ENCODE measurements at regions not wholly inside any gene's neighbourhood (a gene's known extent, or its start where the extent isn't known, plus 50 kb on each side); places are given as distances from the start of the nearest gene placed in this dataset.

- DNase-seq (ENCODE audit: low spot score in 2 of 2) (no peak), ATAC-seq (replicated peaks; ENCODE audit: extremely low read depth, poor library complexity, severe bottlenecking) (no peak)
- Mint-ChIP-seq H3K4me1 (no peaks in the 10 kb centered on the region), H3K4me3 (no peak overlapping the region), H3K36me3 (ENCODE audit: insufficient read depth) (no peaks in the 10 kb centered on the region), H3K9me3 (no peaks in the 10 kb centered on the region), H3K27ac (ENCODE audit: low read depth) (no peak overlapping the region), H3K27me3 (peaks cover 43% of the 10 kb centered on the region)
These were observed 178.2 kb downstream of the NDFIP2 start for GRCh38 chr13:79659121-79659521.

- DNase-seq (ENCODE audit: low spot score in 2 of 2) (no peak), ATAC-seq (replicated peaks; ENCODE audit: extremely low read depth, poor library complexity, severe bottlenecking) (no peak)
- Mint-ChIP-seq H3K27ac (ENCODE audit: low read depth) (no peak overlapping the region), H3K36me3 (ENCODE audit: insufficient read depth) (no peaks in the 10 kb centered on the region), H3K4me1 (no peaks in the 10 kb centered on the region), H3K27me3 (peaks cover 43% of the 10 kb centered on the region), H3K4me3 (no peak overlapping the region), H3K9me3 (no peaks in the 10 kb centered on the region)
These were observed 177.5 kb downstream of the NDFIP2 start for GRCh38 chr13:79658333-79658975.

GRCh38 chr13:79655509-79655908, 174.6 kb downstream of the NDFIP2 start:
- Mint-ChIP-seq H3K27me3 (peaks cover 41% of the 10 kb centered on the region), H3K4me3 (no peak overlapping the region), H3K36me3 (ENCODE audit: insufficient read depth) (no peaks in the 10 kb centered on the region), H3K27ac (ENCODE audit: low read depth) (no peak overlapping the region), H3K4me1 (no peaks in the 10 kb centered on the region), H3K9me3 (no peaks in the 10 kb centered on the region)
- no peak for DNase-seq (ENCODE audit: low spot score in 2 of 2)
- no peak for ATAC-seq (replicated peaks; ENCODE audit: extremely low read depth, poor library complexity, severe bottlenecking)

GRCh38 chr13:79654520-79654919, 173.6 kb downstream of the NDFIP2 start:
- no peaks in the 10 kb centered on the region for H3K4me1 Mint-ChIP-seq
- no peak for DNase-seq (ENCODE audit: low spot score in 2 of 2)

GRCh38 chr13:79650688-79651087, 169.7 kb downstream of the NDFIP2 start:
- Mint-ChIP-seq H3K27me3 (peaks cover 22% of the 10 kb centered on the region), H3K4me1 (no peaks in the 10 kb centered on the region), H3K27ac (ENCODE audit: low read depth) (no peak overlapping the region), H3K36me3 (ENCODE audit: insufficient read depth) (no peaks in the 10 kb centered on the region), H3K4me3 (no peak overlapping the region), H3K9me3 (no peaks in the 10 kb centered on the region)
- DNase-seq (ENCODE audit: low spot score in 2 of 2): no peak
- no peak for ATAC-seq (replicated peaks; ENCODE audit: extremely low read depth, poor library complexity, severe bottlenecking)

More at GRCh38 chr13:79654520-79654919, 173.6 kb downstream of the NDFIP2 start:
- peaks cover 31% of the 10 kb centered on the region for H3K27me3 Mint-ChIP-seq
- no peak overlapping the region for H3K4me3 Mint-ChIP-seq
- no peaks in the 10 kb centered on the region for H3K36me3 Mint-ChIP-seq (ENCODE audit: insufficient read depth)
- no peak overlapping the region for H3K27ac Mint-ChIP-seq (ENCODE audit: low read depth)
- no peak for ATAC-seq (replicated peaks; ENCODE audit: extremely low read depth, poor library complexity, severe bottlenecking)
- no peaks in the 10 kb centered on the region for H3K9me3 Mint-ChIP-seq

GRCh38 chr13:79648191-79648590, 167.2 kb downstream of the NDFIP2 start:
- ATAC-seq (replicated peaks; ENCODE audit: extremely low read depth, poor library complexity, severe bottlenecking) (no peak), DNase-seq (ENCODE audit: low spot score in 2 of 2) (no peak)
- Mint-ChIP-seq H3K27me3 (peaks cover 21% of the 10 kb centered on the region), H3K4me3 (no peak overlapping the region), H3K4me1 (no peaks in the 10 kb centered on the region), H3K9me3 (no peaks in the 10 kb centered on the region), H3K27ac (ENCODE audit: low read depth) (no peak overlapping the region), H3K36me3 (ENCODE audit: insufficient read depth) (peaks cover 2% of the 10 kb centered on the region)

GRCh38 chr13:79647533-79647932, 166.6 kb downstream of the NDFIP2 start:
- H3K27ac Mint-ChIP-seq (ENCODE audit: low read depth): no peak overlapping the region
- peaks cover 2% of the 10 kb centered on the region for H3K36me3 Mint-ChIP-seq (ENCODE audit: insufficient read depth)
- no peak overlapping the region for H3K4me3 Mint-ChIP-seq
- ATAC-seq (replicated peaks; ENCODE audit: extremely low read depth, poor library complexity, severe bottlenecking): no peak
- H3K27me3 Mint-ChIP-seq: peaks cover 21% of the 10 kb centered on the region
- no peak for DNase-seq (ENCODE audit: low spot score in 2 of 2)
- no peaks in the 10 kb centered on the region for H3K9me3 Mint-ChIP-seq
- H3K4me1 Mint-ChIP-seq: no peaks in the 10 kb centered on the region

GRCh38 chr13:79646880-79647279, 165.9 kb downstream of the NDFIP2 start:
- ATAC-seq (replicated peaks; ENCODE audit: extremely low read depth, poor library complexity, severe bottlenecking): no peak
- no peaks in the 10 kb centered on the region for H3K9me3 Mint-ChIP-seq
- no peak overlapping the region for H3K27ac Mint-ChIP-seq (ENCODE audit: low read depth)
- no peaks in the 10 kb centered on the region for H3K4me1 Mint-ChIP-seq
- peaks cover 2% of the 10 kb centered on the region for H3K36me3 Mint-ChIP-seq (ENCODE audit: insufficient read depth)
- no peak overlapping the region for H3K4me3 Mint-ChIP-seq
- peaks cover 21% of the 10 kb centered on the region for H3K27me3 Mint-ChIP-seq
- no peak for DNase-seq (ENCODE audit: low spot score in 2 of 2)

- no peaks in the 10 kb centered on the region for H3K4me1 Mint-ChIP-seq
- peaks cover 21% of the 10 kb centered on the region for H3K27me3 Mint-ChIP-seq
- H3K27ac Mint-ChIP-seq (ENCODE audit: low read depth): no peak overlapping the region
- no peak overlapping the region for H3K4me3 Mint-ChIP-seq
- peaks cover 2% of the 10 kb centered on the region for H3K36me3 Mint-ChIP-seq (ENCODE audit: insufficient read depth)
- ATAC-seq (replicated peaks; ENCODE audit: extremely low read depth, poor library complexity, severe bottlenecking) (no peak), DNase-seq (ENCODE audit: low spot score in 2 of 2) (no peak)
- H3K9me3 Mint-ChIP-seq: no peaks in the 10 kb centered on the region
These were observed 164.6 kb downstream of the NDFIP2 start for GRCh38 chr13:79645569-79645968.

GRCh38 chr13:79642596-79642995, 161.6 kb downstream of the NDFIP2 start:
- Mint-ChIP-seq H3K27ac (ENCODE audit: low read depth) (no peak overlapping the region), H3K27me3 (peaks cover 21% of the 10 kb centered on the region), H3K4me3 (no peak overlapping the region), H3K9me3 (no peaks in the 10 kb centered on the region), H3K36me3 (ENCODE audit: insufficient read depth) (peaks cover 2% of the 10 kb centered on the region), H3K4me1 (no peaks in the 10 kb centered on the region)
- ATAC-seq (replicated peaks; ENCODE audit: extremely low read depth, poor library complexity, severe bottlenecking) (no peak), DNase-seq (ENCODE audit: low spot score in 2 of 2) (no peak)

GRCh38 chr13:79637133-79637763, 156.3 kb downstream of the NDFIP2 start:
- ATAC-seq (replicated peaks; ENCODE audit: extremely low read depth, poor library complexity, severe bottlenecking): no peak
- no peaks in the 10 kb centered on the region for H3K4me1 Mint-ChIP-seq
- DNase-seq (ENCODE audit: low spot score in 2 of 2): no peak
- no peaks in the 10 kb centered on the region for H3K36me3 Mint-ChIP-seq (ENCODE audit: insufficient read depth)
- no peak overlapping the region for H3K4me3 Mint-ChIP-seq
- no peaks in the 10 kb centered on the region for H3K9me3 Mint-ChIP-seq
- no peaks in the 10 kb centered on the region for H3K27me3 Mint-ChIP-seq
- no peak overlapping the region for H3K27ac Mint-ChIP-seq (ENCODE audit: low read depth)

GRCh38 chr13:79631051-79631659, 150.2 kb downstream of the NDFIP2 start:
- no peak overlapping the region for H3K27ac Mint-ChIP-seq (ENCODE audit: low read depth)
- H3K27me3 Mint-ChIP-seq: peaks cover 7% of the 10 kb centered on the region
- no peak for ATAC-seq (replicated peaks; ENCODE audit: extremely low read depth, poor library complexity, severe bottlenecking)
- no peaks in the 10 kb centered on the region for H3K9me3 Mint-ChIP-seq
- H3K4me1 Mint-ChIP-seq: no peaks in the 10 kb centered on the region
- H3K4me3 Mint-ChIP-seq: no peak overlapping the region
- H3K36me3 Mint-ChIP-seq (ENCODE audit: insufficient read depth): no peaks in the 10 kb centered on the region
- no peak for DNase-seq (ENCODE audit: low spot score in 2 of 2)

- ATAC-seq (replicated peaks; ENCODE audit: extremely low read depth, poor library complexity, severe bottlenecking): no peak
These were observed 147.5 kb downstream of the NDFIP2 start for GRCh38 chr13:79628463-79628862.

More at GRCh38 chr13:79628463-79628862, 147.5 kb downstream of the NDFIP2 start:
- no peaks in the 10 kb centered on the region for H3K9me3 Mint-ChIP-seq
- peaks cover 7% of the 10 kb centered on the region for H3K27me3 Mint-ChIP-seq
- no peaks in the 10 kb centered on the region for H3K36me3 Mint-ChIP-seq (ENCODE audit: insufficient read depth)
- no peak overlapping the region for H3K27ac Mint-ChIP-seq (ENCODE audit: low read depth)
- H3K4me1 Mint-ChIP-seq: no peaks in the 10 kb centered on the region
- DNase-seq (ENCODE audit: low spot score in 2 of 2): no peak
- H3K4me3 Mint-ChIP-seq: no peak overlapping the region

Measured in central memory CD8-positive, alpha-beta T cell (primary cell).